Subcutaneous abdominal adipose tissue (tissue), 5 donors: ENCODE measurements at regions not wholly inside any gene's neighbourhood (a gene's known extent, or its start where the extent isn't known, plus 50 kb on each side); places are given as distances from the start of the nearest gene placed in this dataset.

Experiments used
- H3K27ac ChIP-seq: one replicate; pipeline ENCODE4 v1.7.0; 2013; ENCODE audit warnings: low read depth, mild to moderate bottlenecking, inconsistent platforms, low read length, moderate library complexity
- H3K27me3 ChIP-seq, 5 donors: one replicate each; pipeline ENCODE4 v1.7.0; 2013; ENCODE audit warnings: low read length in 5 of 5, inconsistent platforms in 1 of 5; ENCODE audit not compliant: control insufficient read depth in 5 of 5, insufficient read depth in 4 of 5
- H3K36me3 ChIP-seq, 5 donors: one replicate each; pipeline ENCODE4 v1.7.0; 2013; ENCODE audit warnings: low read length in 5 of 5; ENCODE audit not compliant: control insufficient read depth in 5 of 5, insufficient read depth in 5 of 5
- H3K4me1 ChIP-seq, 5 donors: one replicate each; pipeline ENCODE4 v1.7.0; 2013; ENCODE audit warnings: low read length in 5 of 5, mild to moderate bottlenecking in 3 of 5, moderate library complexity in 1 of 5; ENCODE audit not compliant: control insufficient read depth in 5 of 5, insufficient read depth in 5 of 5
- H3K4me3 ChIP-seq, 5 donors: one replicate each; pipeline ENCODE4 v1.7.0; 2013; ENCODE audit warnings: low read length in 5 of 5, low read depth in 1 of 5
- H3K9ac ChIP-seq, 5 donors: one replicate each; pipeline ENCODE4 v1.7.0; 2013; ENCODE audit warnings: low read length in 5 of 5, mild to moderate bottlenecking in 4 of 5, moderate library complexity in 3 of 5
- H3K9me3 ChIP-seq, 5 donors: one replicate each; pipeline ENCODE4 v1.7.0; 2013; ENCODE audit warnings: low read length in 5 of 5; ENCODE audit not compliant: control insufficient read depth in 5 of 5
- donor health status: healthy.
- donor health status: healthy.
- donor health status: healthy.
- donor health status: healthy.
- donor health status: healthy.

GRCh38 chr4:25592736-25593135, 62.9 kb upstream of the SLC34A2 start:
- Histone ChIP-seq H3K27me3 (peaks cover 0 to 2% (median 0%) of the 10 kb centered on the region in 5 donors), H3K4me1 (no peaks in the 10 kb centered on the region), H3K36me3 (no peaks in the 10 kb centered on the region), H3K27ac (no peak overlapping the region), H3K9me3 (peaks cover 0 to 20% (median 17%) of the 10 kb centered on the region in 5 donors), H3K4me3 (no peak overlapping the region), H3K9ac (no peak overlapping the region)
